Endothelial cell (in vitro differentiated cells): ENCODE measurements at regions not wholly inside any gene's neighbourhood (a gene's known extent, or its start where the extent isn't known, plus 50 kb on each side); places are given as distances from the start of the nearest gene placed in this dataset.

ENCODE experiments used
- DNase-seq: peaks from one replicate; pipeline ENCODE4 v3.0.0; 2021; ENCODE audit warnings: low spot score
- H3K27ac Mint-ChIP-seq: one replicate; pipeline ENCODE4 v1.8.0; 2021; ENCODE audit warnings: mixed read lengths, inconsistent platforms; ENCODE audit not compliant: unreplicated experiment
- H3K27me3 Mint-ChIP-seq: one replicate; pipeline ENCODE4 v1.8.0; 2021; ENCODE audit warnings: mild to moderate bottlenecking, moderate library complexity, mixed read lengths, inconsistent platforms; ENCODE audit not compliant: unreplicated experiment
- H3K36me3 Mint-ChIP-seq: one replicate; pipeline ENCODE4 v1.8.0; 2021; ENCODE audit warnings: mild to moderate bottlenecking, low read depth, mixed read lengths, inconsistent platforms; ENCODE audit not compliant: unreplicated experiment
- H3K4me1 Mint-ChIP-seq: one replicate; pipeline ENCODE4 v1.8.0; 2021; ENCODE audit warnings: mild to moderate bottlenecking, mixed read lengths, inconsistent platforms; ENCODE audit not compliant: unreplicated experiment
- H3K4me3 Mint-ChIP-seq: one replicate; pipeline ENCODE4 v1.8.0; 2021; ENCODE audit warnings: mild to moderate bottlenecking, mixed read lengths, inconsistent platforms; ENCODE audit not compliant: unreplicated experiment
- H3K9me3 Mint-ChIP-seq: one replicate; pipeline ENCODE4 v1.8.0; 2021; ENCODE audit warnings: mixed read lengths, inconsistent platforms; ENCODE audit not compliant: unreplicated experiment
- CTCF ChIP-seq: fragments of 200-600 bp; sonication (generic); IDR thresholded peaks from one replicate; pipeline ENCODE4 v1.5.0; 2021; ENCODE audit warnings: antibody characterized with exemption; ENCODE audit not compliant: unreplicated experiment

GRCh38 chr6:139608466-139609261, 234.2 kb upstream of the CITED2 start:
- Mint-ChIP-seq H3K4me1 (peaks cover 27% of the 10 kb centered on the region), H3K36me3 (no peaks in the 10 kb centered on the region), H3K27me3 (no peaks in the 10 kb centered on the region), H3K4me3 (no peak overlapping the region), H3K27ac (no peak overlapping the region), H3K9me3 (no peaks in the 10 kb centered on the region)
- no peak for DNase-seq
- no peak for TF ChIP-seq CTCF

GRCh38 chr6:139605350-139605749, 230.9 kb upstream of the CITED2 start:
- TF ChIP-seq CTCF, result no peak
- Mint-ChIP-seq H3K27me3 (no peaks in the 10 kb centered on the region), H3K4me1 (peaks cover 27% of the 10 kb centered on the region), H3K4me3 (no peak overlapping the region), H3K9me3 (no peaks in the 10 kb centered on the region), H3K36me3 (no peaks in the 10 kb centered on the region), H3K27ac (no peak overlapping the region)
- no peak for DNase-seq

GRCh38 chr6:139603581-139603980, 229.1 kb upstream of the CITED2 start:
- DNase-seq, result no peak
- Mint-ChIP-seq H3K9me3 (no peaks in the 10 kb centered on the region), H3K27me3 (no peaks in the 10 kb centered on the region), H3K4me3 (no peak overlapping the region), H3K36me3 (no peaks in the 10 kb centered on the region), H3K4me1 (peaks cover 24% of the 10 kb centered on the region), H3K27ac (no peak overlapping the region)
- TF ChIP-seq CTCF, result no peak

GRCh38 chr6:139602577-139602976, 228.1 kb upstream of the CITED2 start:
- Mint-ChIP-seq H3K4me3 (no peak overlapping the region), H3K27me3 (no peaks in the 10 kb centered on the region)
- no peak for DNase-seq

More at GRCh38 chr6:139602577-139602976, 228.1 kb upstream of the CITED2 start:
- no peak overlapping the region for H3K27ac Mint-ChIP-seq
- no peaks in the 10 kb centered on the region for H3K36me3 Mint-ChIP-seq
- no peak for TF ChIP-seq CTCF
- H3K9me3 Mint-ChIP-seq, result no peaks in the 10 kb centered on the region
- peaks cover 15% of the 10 kb centered on the region for H3K4me1 Mint-ChIP-seq
